ENCODE measurements at regions not wholly inside any gene's neighbourhood (a gene's known extent, or its start where the extent isn't known, plus 50 kb on each side); places are given as distances from the start of the nearest gene placed in this dataset.

GRCh38 chr3:124516333-124516732, 213.9 kb upstream of the UMPS start:
- ATAC-seq, result no peak
- intact Hi-C loops (cut with DNase I), result no loop called here

GRCh38 chr3:124517306-124517705, 212.9 kb upstream of the UMPS start:
- intact Hi-C loops (cut with DNase I), result no loop called here
- DNase-seq, result no peak
- no peak for ATAC-seq

More at GRCh38 chr3:124516333-124516732, 213.9 kb upstream of the UMPS start:
- no peak for DNase-seq

GRCh38 chr3:124518350-124518749, 211.9 kb upstream of the UMPS start:
- intact Hi-C loops (cut with DNase I), result no loop called here
- ATAC-seq, result no peak
- DNase-seq, result no peak

DNA sequence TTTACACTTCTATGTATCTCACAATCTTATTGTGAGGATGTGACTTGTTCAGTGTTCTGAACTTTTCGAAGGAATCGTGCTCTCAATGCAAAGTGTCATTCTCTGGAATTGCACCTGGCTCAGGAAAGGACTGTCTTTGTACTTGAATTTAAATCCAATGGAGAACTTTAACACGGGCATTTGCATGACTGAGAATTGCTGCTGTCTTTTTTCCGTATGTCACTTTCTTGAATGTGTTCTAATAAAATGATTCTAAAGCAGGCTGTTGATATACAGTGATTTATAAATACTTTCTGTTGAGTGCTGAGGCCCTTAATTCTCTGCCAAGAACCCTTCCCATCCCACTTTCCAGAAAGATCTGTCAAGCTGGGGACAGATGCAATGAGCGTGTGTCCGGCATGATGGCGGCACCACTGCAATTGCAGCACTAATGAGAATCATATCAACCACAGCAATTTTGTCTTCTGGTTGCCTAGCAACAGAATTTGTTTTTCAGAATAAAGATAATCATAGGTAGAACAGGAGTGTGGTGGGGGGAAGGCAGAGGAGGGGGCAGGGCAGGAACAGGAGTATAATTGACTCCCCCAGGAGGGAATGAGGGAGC, 210.6 kb upstream of the UMPS start:
- intact Hi-C loops (cut with DNase I), result no loop called here
- no peak for ATAC-seq

DNA sequence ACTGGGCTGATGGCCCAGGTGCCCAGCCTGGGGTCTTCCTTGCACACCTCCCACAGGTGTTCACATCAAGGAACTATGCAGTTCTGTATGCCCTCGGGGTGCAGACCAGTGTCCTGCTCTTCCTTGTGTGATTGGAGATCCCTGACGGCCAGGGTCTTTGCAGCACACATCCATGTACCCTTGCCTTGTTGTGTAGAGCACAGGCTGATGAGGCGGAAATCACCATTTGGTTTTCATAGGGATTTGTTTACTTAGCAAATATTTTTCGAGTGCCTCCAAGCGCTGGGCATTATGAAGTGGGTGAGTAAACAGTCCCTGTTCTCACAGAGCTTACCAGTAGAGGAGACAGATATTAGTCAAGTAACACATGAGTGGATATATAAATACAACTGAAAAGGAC, 209.3 kb upstream of the UMPS start:
- intact Hi-C loops (cut with DNase I), result no loop called here
- ATAC-seq (no peak), DNase-seq (no peak)

More for the DNA sequence above, 210.6 kb upstream of the UMPS start:
- DNase-seq, result no peak

GRCh38 chr3:124522082-124522625, 208.1 kb upstream of the UMPS start:
- DNase-seq (no peak), ATAC-seq (no peak)
- intact Hi-C loops (cut with DNase I), result no loop called here

- ATAC-seq, result no peak
- intact Hi-C loops (cut with DNase I), result no loop called here
Measured at GRCh38 chr3:124526601-124527000, 203.7 kb upstream of the UMPS start.

DNA sequence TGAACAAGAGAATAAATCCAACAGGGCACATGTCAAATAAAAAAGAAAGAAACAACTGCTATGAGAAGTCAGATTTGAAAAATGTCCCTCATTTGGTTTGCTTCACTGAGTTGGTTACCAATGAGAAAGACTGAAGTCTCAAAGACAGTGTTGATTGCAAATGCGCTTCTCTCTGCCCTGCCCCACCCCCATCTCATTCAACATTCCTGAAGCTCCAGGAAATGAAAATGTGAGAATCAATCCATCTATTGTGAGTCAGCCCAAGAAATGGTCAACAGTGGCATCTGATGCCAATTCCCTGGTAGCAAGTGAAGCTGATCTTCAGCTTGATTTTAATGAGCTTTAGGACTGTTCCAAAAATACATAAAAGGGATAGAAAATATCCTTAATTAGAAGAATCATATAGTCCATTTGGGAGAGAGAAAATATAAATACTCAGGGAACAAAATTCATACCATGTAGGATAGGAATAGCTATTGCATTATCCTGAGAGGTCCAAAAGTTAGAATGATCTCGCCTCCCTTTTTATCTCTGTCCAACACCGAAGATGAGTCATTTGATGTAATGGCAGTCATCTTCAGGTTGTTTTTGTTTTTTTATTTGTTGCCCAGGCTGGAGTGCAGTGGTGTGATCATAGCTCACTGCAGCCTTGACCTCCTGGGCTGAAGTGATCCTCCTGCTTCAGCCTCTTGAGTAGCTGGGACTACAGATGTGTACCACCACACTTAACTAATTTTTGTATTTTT, 200.3 kb upstream of the UMPS start:
- ATAC-seq (no peak), DNase-seq (no peak)
- intact Hi-C loops (cut with DNase I), result loop anchor here in 1 of 2 donors (10.0 kb wide), 1 partner anchor 665 kb away; no protein-coding TSS in a partner anchor

More at GRCh38 chr3:124526601-124527000, 203.7 kb upstream of the UMPS start:
- no peak for DNase-seq

GRCh38 chr3:124530916-124531315, 199.3 kb upstream of the UMPS start:
- ATAC-seq (no peak), DNase-seq (no peak)
- intact Hi-C loops (cut with DNase I), result loop anchor here in 1 of 2 donors (10.0 kb wide), 1 partner anchor 664 kb away; no protein-coding TSS in a partner anchor

DNA sequence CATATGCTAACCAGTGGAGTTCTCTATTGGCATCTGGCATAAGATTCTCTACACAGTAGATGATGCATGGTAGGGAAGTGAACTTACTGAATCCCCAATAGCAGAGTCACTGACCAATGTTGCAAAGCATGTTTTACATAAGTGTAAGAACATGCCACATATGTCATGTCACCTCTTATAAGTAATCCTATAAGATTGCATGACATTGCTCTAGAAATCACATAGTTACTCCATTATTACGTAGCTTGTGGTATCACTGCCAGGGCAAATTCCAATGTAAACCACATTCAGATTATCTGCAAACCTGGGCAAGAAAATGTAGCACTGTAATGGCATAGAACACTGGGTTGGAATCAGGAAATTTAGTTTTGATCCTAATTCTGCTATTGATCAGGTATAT, 198.2 kb upstream of the UMPS start:
- no peak for DNase-seq
- no peak for ATAC-seq
- intact Hi-C loops (cut with DNase I), result loop anchor here in 1 of 2 donors (10.0 kb wide), 1 partner anchor 663 kb away; no protein-coding TSS in a partner anchor

DNA sequence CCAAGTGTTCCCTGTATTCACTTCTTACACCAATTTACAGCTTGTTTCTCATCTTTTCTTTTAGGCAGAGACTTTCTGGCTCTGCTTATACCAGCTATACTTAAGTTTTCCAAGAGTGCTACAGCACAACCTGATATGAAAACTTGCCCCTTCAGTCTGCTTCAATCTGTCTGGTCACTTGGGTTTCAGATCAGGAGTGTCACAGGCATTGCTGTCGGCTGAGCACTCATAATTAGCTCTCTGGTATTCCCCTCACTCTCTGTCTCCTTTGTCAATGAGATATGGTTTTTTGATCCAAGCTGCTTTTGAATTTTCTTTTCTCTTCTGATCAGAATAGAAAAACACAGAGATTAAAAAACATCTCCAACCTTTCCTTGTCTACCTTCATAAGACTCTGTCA, 194.9 kb upstream of the UMPS start:
- intact Hi-C loops (cut with DNase I), result loop anchor here in 1 of 2 donors (10.0 kb wide), 1 partner anchor 659 kb away; no protein-coding TSS in a partner anchor
- DNase-seq (no peak), ATAC-seq (no peak)

DNA sequence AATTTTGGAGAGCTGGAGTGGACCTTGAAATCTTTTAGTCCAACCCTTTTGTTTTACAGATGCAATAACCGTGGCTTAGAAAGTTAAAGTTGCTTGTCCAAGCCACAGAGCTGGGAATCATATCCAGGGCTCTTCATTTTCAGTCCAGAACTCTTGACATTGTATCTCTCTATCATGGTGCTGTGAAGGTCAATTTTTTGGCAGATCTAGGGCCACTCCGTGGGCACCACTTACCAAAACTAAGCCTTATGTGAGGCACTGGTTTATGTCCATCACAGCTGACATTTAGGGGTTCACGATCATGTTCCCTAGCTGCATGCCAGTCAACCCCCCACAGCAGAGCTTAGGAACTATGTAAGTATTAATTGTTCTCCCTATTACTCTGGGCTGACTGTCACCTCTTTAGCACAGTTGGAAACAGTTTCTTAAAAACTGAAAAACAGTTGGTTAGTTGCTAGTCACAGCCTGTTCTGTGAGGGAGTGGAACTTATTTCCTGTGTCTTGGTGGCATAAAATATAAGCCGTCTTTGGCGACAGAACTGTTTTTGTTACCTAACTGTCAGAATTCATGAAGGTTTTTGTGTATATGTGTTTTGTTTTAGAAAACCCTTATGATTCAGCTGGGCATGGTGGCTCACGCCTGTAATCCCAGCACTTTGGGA, 189.6 kb upstream of the UMPS start:
- peak; percentile 36 to 94 for ATAC-seq
- intact Hi-C loops (cut with DNase I), result no loop called here
- no peak for DNase-seq

DNA sequence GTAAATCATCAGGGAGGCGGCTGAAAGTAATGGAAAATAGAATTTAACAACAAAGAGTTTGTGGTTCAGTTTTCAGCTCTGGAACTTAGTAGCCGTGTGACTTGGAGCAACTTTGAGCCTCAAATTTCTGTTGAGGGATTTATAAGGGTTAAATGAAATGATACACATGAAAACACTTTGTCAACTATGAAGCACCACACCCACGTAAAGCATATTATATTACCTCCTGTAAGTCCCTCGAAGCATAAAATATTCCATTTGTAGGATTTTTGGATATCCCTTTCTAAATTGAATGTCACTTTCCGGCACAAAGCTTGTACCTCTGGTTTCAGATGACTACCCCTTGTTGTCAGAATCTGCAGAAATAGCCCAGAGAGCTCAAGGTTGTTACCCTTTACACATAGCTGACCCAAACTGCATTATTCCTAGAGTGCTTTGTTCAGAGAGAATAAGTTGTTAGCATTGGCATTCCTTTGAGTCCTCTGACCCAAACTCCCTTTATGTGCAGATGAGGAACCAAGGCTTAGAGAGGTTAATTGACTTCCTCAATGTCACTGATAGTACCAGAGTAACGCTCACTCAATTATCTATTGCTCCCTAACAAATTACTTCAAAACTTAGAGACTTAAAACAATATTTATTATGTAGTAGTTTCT, 187.9 kb upstream of the UMPS start:
- intact Hi-C loops (cut with DNase I), result no loop called here
- DNase-seq, result no peak
- no peak for ATAC-seq

DNA sequence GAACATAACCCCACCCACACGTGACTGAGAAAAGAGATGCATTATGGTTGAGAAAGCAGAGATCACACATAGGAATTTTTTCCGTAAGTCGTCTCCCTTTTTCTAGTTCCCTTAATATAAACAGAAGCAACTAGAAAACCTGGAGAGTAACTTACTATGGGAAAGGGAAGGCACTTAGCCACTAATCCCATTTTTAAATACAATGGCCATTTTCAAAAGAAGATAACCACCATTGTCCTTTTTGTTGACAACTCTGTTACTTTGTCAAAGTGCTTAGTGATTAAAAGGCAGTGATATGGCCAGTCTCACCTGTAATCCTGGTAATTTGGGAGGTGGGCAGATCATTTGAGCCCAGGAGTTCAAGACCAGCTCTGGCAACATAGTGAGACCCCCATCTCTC, 184.4 kb upstream of the UMPS start:
- ATAC-seq (no peak), DNase-seq (no peak)

GRCh38 chr3:124552224-124552623, 178.0 kb upstream of the UMPS start:
- peak in 1 of 2 donors; percentile 31 for ATAC-seq
- intact Hi-C loops (cut with DNase I), result loop anchor here (5.0 to 10.0 kb wide), 3 partner anchors 60 to 537 kb away; no protein-coding TSS in a partner anchor

More for the DNA sequence above, 184.4 kb upstream of the UMPS start:
- intact Hi-C loops (cut with DNase I), result loop anchor here in 1 of 2 donors (5.0 kb wide), 1 partner anchor 54 kb away; no protein-coding TSS in a partner anchor

DNA sequence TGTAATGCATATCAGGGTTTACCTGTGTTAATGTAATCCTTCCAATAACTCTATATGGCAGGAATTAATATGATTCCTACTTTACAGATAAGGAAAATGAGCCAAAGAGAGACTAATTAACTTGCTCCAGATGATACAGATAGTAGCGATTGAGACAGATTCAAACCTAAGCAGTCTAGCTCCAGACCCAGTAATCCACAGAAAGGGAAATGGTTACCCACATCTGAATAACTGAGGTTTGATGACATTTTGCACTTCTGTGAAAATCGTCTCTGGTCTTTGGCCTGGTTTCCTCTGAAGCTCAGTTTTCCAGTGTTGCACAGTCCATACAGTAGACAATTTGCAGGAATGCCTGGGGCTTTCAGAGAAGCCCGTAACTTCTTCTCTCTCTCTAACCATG, 177.1 kb upstream of the UMPS start:
- ATAC-seq, result no peak
- intact Hi-C loops (cut with DNase I), result loop anchor here (5.0 to 10.0 kb wide), 3 partner anchors 61 to 538 kb away; no protein-coding TSS in a partner anchor
- DNase-seq, result no peak

More at GRCh38 chr3:124552224-124552623, 178.0 kb upstream of the UMPS start:
- no peak for DNase-seq

GRCh38 chr3:124556636-124557035, 173.6 kb upstream of the UMPS start:
- no peak for ATAC-seq
- DNase-seq, result no peak
- intact Hi-C loops (cut with DNase I), result loop anchor here (5.0 to 10.0 kb wide), 3 partner anchors 202 to 542 kb away; no protein-coding TSS in a partner anchor

GRCh38 chr3:124557433-124558232, 172.6 kb upstream of the UMPS start:
- intact Hi-C loops (cut with DNase I), result loop anchor here (5.0 to 10.0 kb wide), 3 partner anchors 203 to 543 kb away; no protein-coding TSS in a partner anchor
- no peak for DNase-seq
- no peak for ATAC-seq
